Activated naive CD4-positive, alpha-beta T cell treated with anti-CD3 and anti-CD28 coated beads, Interleukin-2, amount 50 U/mL, for 72 hours (primary cell): ENCODE measurements at regions not wholly inside any gene's neighbourhood (a gene's known extent, or its start where the extent isn't known, plus 50 kb on each side); places are given as distances from the start of the nearest gene placed in this dataset.

Experiments used
- ATAC-seq, 2 donors: fragments of 150-1000 bp; cut with Tn5 transposase; 2 replicates each; pipeline ENCODE4 v1.10.0; 2021; ENCODE audit warnings: mild to moderate bottlenecking in 2 of 2, moderate library complexity in 2 of 2
- DNase-seq, 2 donors: peaks; one replicate each; pipeline ENCODE4 v3.0.0; 2021 to 2022; ENCODE audit warnings: low spot score in 2 of 2
- H3K27ac Mint-ChIP-seq, 2 donors: one replicate each; pipeline ENCODE4 v1.8.0; 2022; ENCODE audit warnings: mild to moderate bottlenecking in 2 of 2, mixed read lengths in 2 of 2
- H3K36me3 Mint-ChIP-seq, 2 donors: one replicate each; pipeline ENCODE4 v1.8.0; 2022; ENCODE audit warnings: mixed read lengths in 2 of 2
- H3K9me3 Mint-ChIP-seq, 2 donors: one replicate each; pipeline ENCODE4 v1.8.0; 2022; ENCODE audit warnings: mixed read lengths in 2 of 2

- H3K27ac Mint-ChIP-seq, result no peak overlapping the region
- DNase-seq (no peak), ATAC-seq (no peak)
- H3K9me3 Mint-ChIP-seq, result peaks cover 0 to 5% of the 10 kb centered on the region in 2 donors
- H3K36me3 Mint-ChIP-seq, result no peaks in the 10 kb centered on the region
Measured at GRCh38 chr14:31969699-31970240, 107.3 kb upstream of the ARHGAP5 start.

DNA sequence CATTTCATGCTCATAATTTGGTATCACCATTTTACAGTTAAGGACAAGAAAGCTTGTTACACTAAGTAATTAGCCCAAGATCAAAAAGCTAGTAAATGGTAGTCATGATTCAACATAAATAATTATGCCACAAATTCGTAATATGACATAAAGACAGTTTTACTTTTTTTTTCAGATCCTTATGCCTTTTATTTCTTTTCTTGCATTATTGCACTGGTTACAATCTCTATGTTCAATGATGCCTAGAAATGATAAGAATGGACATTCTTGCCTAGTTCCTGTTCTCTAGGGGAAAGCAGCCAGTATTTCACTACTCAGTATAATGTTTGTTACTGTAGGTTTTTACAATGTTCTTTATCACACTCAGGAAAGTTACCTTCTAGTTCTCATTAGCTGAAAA lies 106.4 kb upstream of the ARHGAP5 start:
- no peak overlapping the region for H3K27ac Mint-ChIP-seq
- peaks cover 0 to 5% of the 10 kb centered on the region in 2 donors for H3K9me3 Mint-ChIP-seq
- H3K36me3 Mint-ChIP-seq, result no peaks in the 10 kb centered on the region
- ATAC-seq (no peak), DNase-seq (no peak)

GRCh38 chr14:31971612-31972011 lies 105.5 kb upstream of the ARHGAP5 start:
- Mint-ChIP-seq H3K36me3 (no peaks in the 10 kb centered on the region), H3K27ac (no peak overlapping the region), H3K9me3 (peaks cover 0 to 5% of the 10 kb centered on the region in 2 donors)
- no peak for ATAC-seq
- DNase-seq, result no peak

- DNase-seq (no peak), ATAC-seq (no peak)
- peaks cover 4 to 5% of the 10 kb centered on the region in 2 donors for H3K9me3 Mint-ChIP-seq
- peaks cover 0 to 10% of the 10 kb centered on the region in 2 donors for H3K36me3 Mint-ChIP-seq
- no peak overlapping the region for H3K27ac Mint-ChIP-seq
Measured at GRCh38 chr14:31977001-31977556, 100.0 kb upstream of the ARHGAP5 start.

- H3K9me3 Mint-ChIP-seq, result peaks cover 5 to 8% of the 10 kb centered on the region in 2 donors
- DNase-seq, result no peak
Measured at GRCh38 chr14:31978423-31978822, 98.7 kb upstream of the ARHGAP5 start.

DNA sequence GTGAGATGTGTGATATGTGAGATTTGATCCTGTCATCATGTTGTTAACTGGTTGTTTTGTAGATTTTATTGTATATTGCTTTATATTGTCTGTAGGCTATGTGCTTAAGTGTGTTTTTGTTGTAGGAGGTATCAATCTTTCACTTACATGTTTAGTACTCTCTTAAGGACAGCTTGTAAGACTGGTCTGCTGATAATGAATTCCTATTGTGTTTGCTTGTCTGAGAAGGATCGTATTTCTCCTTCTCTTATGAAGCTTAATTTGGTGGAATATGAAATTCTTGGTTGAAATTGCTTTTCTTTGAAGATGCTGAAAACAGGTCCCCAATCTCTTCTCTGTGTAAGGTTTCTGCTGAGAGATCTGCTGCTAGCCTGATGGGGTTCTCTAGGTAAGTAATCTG lies 94.5 kb upstream of the ARHGAP5 start:
- Mint-ChIP-seq H3K36me3 (peaks cover 17 to 26% of the 10 kb centered on the region in 2 donors), H3K27ac (no peak overlapping the region), H3K9me3 (peaks cover 14 to 17% of the 10 kb centered on the region in 2 donors)
- DNase-seq (no peak), ATAC-seq (no peak)

More at GRCh38 chr14:31978423-31978822, 98.7 kb upstream of the ARHGAP5 start:
- Mint-ChIP-seq H3K27ac (no peak overlapping the region), H3K36me3 (peaks cover 8 to 10% of the 10 kb centered on the region in 2 donors)
- no peak for ATAC-seq

GRCh38 chr14:31986405-31986804 lies 90.7 kb upstream of the ARHGAP5 start:
- Mint-ChIP-seq H3K36me3 (peaks cover 17 to 19% of the 10 kb centered on the region in 2 donors), H3K9me3 (peaks cover 12 to 14% of the 10 kb centered on the region in 2 donors), H3K27ac (no peak overlapping the region)
- DNase-seq (no peak), ATAC-seq (no peak)

DNA sequence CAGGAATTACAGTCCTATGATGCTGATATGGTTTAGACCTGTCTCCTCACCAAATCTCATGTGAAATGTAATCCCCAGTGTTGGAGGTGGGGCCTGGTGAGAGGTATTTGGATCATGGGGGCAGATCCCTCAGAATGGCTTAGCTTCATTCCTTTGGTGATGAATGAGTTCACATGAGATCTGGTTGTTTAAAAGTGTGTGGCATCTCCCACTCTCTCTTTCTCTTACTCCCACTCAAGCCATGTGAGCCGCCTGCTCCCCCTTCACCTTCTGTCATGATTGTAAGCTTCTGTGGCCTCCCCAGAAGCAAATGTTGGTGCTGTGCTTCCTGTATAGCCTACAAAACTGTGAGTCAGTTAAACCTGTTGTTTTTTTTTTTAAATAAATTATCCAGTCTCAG lies 89.4 kb upstream of the ARHGAP5 start:
- Mint-ChIP-seq H3K9me3 (peaks cover 12 to 14% of the 10 kb centered on the region in 2 donors), H3K36me3 (peaks cover 14 to 17% of the 10 kb centered on the region in 2 donors), H3K27ac (no peak overlapping the region)
- DNase-seq (no peak), ATAC-seq (no peak)

- H3K36me3 Mint-ChIP-seq, result peaks cover 9 to 17% of the 10 kb centered on the region in 2 donors
- H3K27ac Mint-ChIP-seq, result no peak overlapping the region
- ATAC-seq (no peak), DNase-seq (no peak)
- H3K9me3 Mint-ChIP-seq, result peaks cover 10 to 14% of the 10 kb centered on the region in 2 donors
Measured at GRCh38 chr14:31988244-31988643, 88.9 kb upstream of the ARHGAP5 start.

GRCh38 chr14:31990183-31990857 lies 86.8 kb upstream of the ARHGAP5 start:
- H3K9me3 Mint-ChIP-seq, result peaks cover 9 to 14% of the 10 kb centered on the region in 2 donors
- ATAC-seq (no peak), DNase-seq (no peak)
- H3K36me3 Mint-ChIP-seq, result peaks cover 9 to 17% of the 10 kb centered on the region in 2 donors
- H3K27ac Mint-ChIP-seq, result no peak overlapping the region

DNA sequence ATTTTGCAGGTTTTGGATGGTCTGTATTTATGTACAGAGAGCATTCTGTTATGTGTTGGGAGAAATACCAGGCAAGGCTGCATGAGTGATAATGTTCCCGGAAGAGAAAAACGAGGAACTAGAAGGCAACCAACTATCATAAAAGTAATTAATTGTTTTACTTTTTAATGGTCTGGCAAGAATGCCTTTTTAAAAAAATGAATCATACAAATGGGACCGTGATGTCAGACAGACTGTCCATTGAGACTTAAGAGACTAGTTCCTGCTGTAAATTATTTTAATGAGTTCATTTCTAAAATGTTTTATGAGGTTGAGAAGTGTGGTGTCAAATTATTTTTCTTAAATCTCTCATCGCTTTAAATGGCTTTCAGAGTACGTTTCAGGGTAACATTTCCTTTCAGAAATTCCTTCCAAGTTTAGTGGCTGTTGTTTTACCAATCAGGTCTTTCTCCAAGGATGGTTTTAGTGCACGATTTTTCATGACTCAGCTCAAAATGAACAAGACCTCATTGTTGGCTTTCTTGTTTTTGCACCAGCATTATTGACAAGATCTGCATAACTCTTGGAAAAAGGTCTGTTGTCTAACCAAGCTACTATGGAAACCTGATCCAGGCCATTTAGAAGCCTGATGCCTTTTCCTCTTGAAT lies 86.1 kb upstream of the ARHGAP5 start:
- Mint-ChIP-seq H3K9me3 (peaks cover 9 to 13% of the 10 kb centered on the region in 2 donors), H3K36me3 (peaks cover 9 to 15% of the 10 kb centered on the region in 2 donors), H3K27ac (no peak overlapping the region)
- no peak for DNase-seq
- no peak for ATAC-seq

- no peak for DNase-seq
- ATAC-seq, result no peak
- Mint-ChIP-seq H3K36me3 (peaks cover under 1 to 5% of the 10 kb centered on the region in 2 donors), H3K9me3 (peaks cover 0 to 4% of the 10 kb centered on the region in 2 donors), H3K27ac (no peak overlapping the region)
Measured at GRCh38 chr14:31992011-31992447, 85.1 kb upstream of the ARHGAP5 start.

DNA sequence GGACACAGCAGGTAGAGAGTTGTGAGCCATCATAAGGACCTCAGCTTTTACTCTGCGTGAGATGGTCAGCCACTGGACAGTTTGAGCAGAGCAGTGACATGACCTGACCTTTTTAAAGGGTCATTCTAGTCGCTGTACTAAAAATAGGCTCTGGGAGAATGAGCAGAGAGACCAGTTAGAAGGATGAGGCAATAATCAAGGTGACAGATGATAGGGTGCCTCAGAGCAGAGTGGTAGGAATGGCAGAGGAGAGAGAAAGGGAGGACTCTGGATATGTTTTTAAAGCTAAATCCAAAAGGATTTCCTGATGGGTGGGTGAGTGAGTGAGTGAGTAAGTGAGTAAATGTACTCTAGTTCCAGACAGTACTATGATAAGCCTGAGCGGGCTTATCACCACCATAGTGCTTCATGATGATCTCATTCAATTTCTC lies 83.6 kb upstream of the ARHGAP5 start:
- ATAC-seq (no peak), DNase-seq (no peak)
- Mint-ChIP-seq H3K27ac (no peak overlapping the region), H3K9me3 (no peaks in the 10 kb centered on the region), H3K36me3 (no peaks in the 10 kb centered on the region)

- H3K27ac Mint-ChIP-seq, result no peak overlapping the region
- ATAC-seq, result no peak
- DNase-seq, result no peak
- H3K36me3 Mint-ChIP-seq, result no peaks in the 10 kb centered on the region
- H3K9me3 Mint-ChIP-seq, result no peaks in the 10 kb centered on the region
Measured at GRCh38 chr14:31994391-31995033, 82.6 kb upstream of the ARHGAP5 start.

GRCh38 chr14:32003585-32003984 lies 73.5 kb upstream of the ARHGAP5 start:
- Mint-ChIP-seq H3K27ac (no peak overlapping the region), H3K9me3 (no peaks in the 10 kb centered on the region), H3K36me3 (no peaks in the 10 kb centered on the region)
- DNase-seq (no peak), ATAC-seq (no peak)

GRCh38 chr14:32004300-32004699 lies 72.8 kb upstream of the ARHGAP5 start:
- Mint-ChIP-seq H3K36me3 (no peaks in the 10 kb centered on the region), H3K27ac (peak overlapping the region in 1 of 2 donors; percentile 57), H3K9me3 (no peaks in the 10 kb centered on the region)
- DNase-seq, result no peak
- no peak for ATAC-seq

DNA sequence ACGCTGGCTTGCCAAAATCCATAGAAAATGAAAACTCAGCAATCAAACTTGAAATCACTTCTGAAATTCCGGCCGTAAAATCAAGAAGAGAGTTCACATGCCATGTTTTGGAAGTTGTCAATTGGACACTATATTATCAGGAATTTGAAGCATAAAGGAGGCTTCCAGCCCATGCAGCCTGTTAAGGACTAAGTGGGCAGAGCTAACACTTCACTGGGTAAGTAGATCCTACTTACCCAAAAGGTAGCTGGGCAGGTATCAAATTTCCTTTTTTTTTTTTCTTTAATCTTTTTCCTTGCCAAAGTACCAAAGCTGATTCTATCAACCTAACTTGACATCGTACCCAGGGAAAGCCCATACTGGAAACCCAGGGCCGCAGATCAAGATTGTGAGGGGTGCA lies 71.5 kb upstream of the ARHGAP5 start:
- no peak for ATAC-seq
- no peaks in the 10 kb centered on the region for H3K9me3 Mint-ChIP-seq
- H3K27ac Mint-ChIP-seq, result no peak overlapping the region
- no peak for DNase-seq
- no peaks in the 10 kb centered on the region for H3K36me3 Mint-ChIP-seq
